SU-DHL-6 (cell line): ENCODE measurements at regions not wholly inside any gene's neighbourhood (a gene's known extent, or its start where the extent isn't known, plus 50 kb on each side); places are given as distances from the start of the nearest gene placed in this dataset.

ENCODE experiments used
- CTCF ChIP-seq: fragments of 200-600 bp; sonication (generic); IDR thresholded peaks from one replicate; pipeline ENCODE4 v1.5.1; 2017; ENCODE audit warnings: antibody characterized with exemption, mild to moderate bottlenecking, low read length, moderate library complexity; ENCODE audit not compliant: insufficient read depth, poor library complexity, severe bottlenecking
- EZH2phosphoT487 ChIP-seq: fragments of 200-600 bp; sonication (generic), shearing (Covaris generic); conservative IDR thresholded peaks from 2 replicates; pipeline ENCODE4 v1.6.1; 2018; ENCODE audit warnings: mild to moderate bottlenecking, antibody characterized with exemption, low read length, moderate library complexity, mixed read lengths

DNA sequence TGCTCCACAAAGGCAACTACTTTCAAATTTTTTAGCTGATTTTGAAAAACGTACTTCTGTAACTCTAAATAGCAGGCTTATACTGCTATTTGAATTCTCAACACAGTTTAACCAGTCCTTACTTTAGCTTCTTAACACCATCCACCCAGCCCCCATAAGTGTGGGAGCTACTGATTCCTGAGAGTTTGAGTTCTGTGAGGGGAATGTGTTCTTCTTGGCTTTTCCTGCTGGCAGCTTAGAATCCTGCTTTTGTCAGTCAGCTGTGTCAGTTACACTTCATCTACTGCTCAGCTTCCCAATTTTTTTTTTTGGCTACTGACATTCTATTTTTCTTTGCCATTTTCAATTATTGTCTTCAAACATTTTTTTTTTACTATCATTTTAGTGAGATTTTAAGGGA lies 440.4 kb downstream of the INSC start:
- TF ChIP-seq CTCF = no peak
- TF ChIP-seq EZH2phosphoT487 = no peak
